SK-N-MC (cell line): ENCODE measurements at regions not wholly inside any gene's neighbourhood (a gene's known extent, or its start where the extent isn't known, plus 50 kb on each side); places are given as distances from the start of the nearest gene placed in this dataset.

Experiments used
- EZH2 ChIP-seq: fragments of 200-600 bp; sonication (generic); IDR thresholded peaks from one replicate; pipeline ENCODE4 v1.6.1; 2017; ENCODE audit warnings: antibody characterized with exemption
- FOXP2 ChIP-seq: optimal IDR thresholded peaks from 2 replicates; pipeline ENCODE3; 2011; ENCODE audit warnings: mild to moderate bottlenecking, moderate library complexity; ENCODE audit not compliant: insufficient read depth; ENCODE audit errors: extremely low read length, control extremely low read depth
- POLR2AphosphoS5 ChIP-seq: IDR thresholded peaks from 2 replicates; pipeline ENCODE4 v1.6.1; 2012; ENCODE audit warnings: mild to moderate bottlenecking, low read depth, low read length, borderline replicate concordance

GRCh38 chr5:4229414-4230292, 634.0 kb downstream of the IRX1 start:
- TF ChIP-seq POLR2AphosphoS5 (no peak), EZH2 (no peak), FOXP2 (no peak)
